ENCODE measurements at regions not wholly inside any gene's neighbourhood (a gene's known extent, or its start where the extent isn't known, plus 50 kb on each side); places are given as distances from the start of the nearest gene placed in this dataset.

GRCh38 chr21:25362375-25363267, 244.7 kb downstream of the MRPL39 start:
- Histone ChIP-seq H3K9me3 (ENCODE audit: low read length) (no peaks in the 10 kb centered on the region), H3K4me2 (ENCODE audit: low read length) (no peak overlapping the region), H3K27ac (ENCODE audit: low read length) (no peak overlapping the region), H3K27me3 (ENCODE audit: insufficient read depth, low read depth, low read length) (no peaks in the 10 kb centered on the region), H4K20me1 (ENCODE audit: insufficient read depth) (no peaks in the 10 kb centered on the region), H2AFZ (ENCODE audit: low read depth, low read length) (no peak overlapping the region), H3K9me2 (ENCODE audit: insufficient read depth, low read length) (no peaks in the 10 kb centered on the region), H3K9ac (ENCODE audit: low read length) (no peak overlapping the region), H3K4me3 (ENCODE audit: low read length) (no peak overlapping the region), H3K79me2 (replicated peaks; ENCODE audit: insufficient read depth, low read length) (no peaks in the 10 kb centered on the region), H3K36me3 (ENCODE audit: insufficient read depth, low read length) (no peaks in the 10 kb centered on the region), H3F3A (ENCODE audit: insufficient read depth, low read length, poor library complexity, severe bottlenecking) (no peaks in the 10 kb centered on the region)
- TF ChIP-seq RAD21 (conservative IDR thresholded peaks at IDR 0.05) (no peak), POLR2AphosphoS5 (IDR thresholded peaks at IDR 0.05) (no peak), SMC3 (conservative IDR thresholded peaks at IDR 0.05; ENCODE audit: poor library complexity) (no peak), EP300 (conservative IDR thresholded peaks at IDR 0.05; ENCODE audit: poor library complexity, severe bottlenecking) (no peak)
- TF ChIP-seq, protein P1, sequence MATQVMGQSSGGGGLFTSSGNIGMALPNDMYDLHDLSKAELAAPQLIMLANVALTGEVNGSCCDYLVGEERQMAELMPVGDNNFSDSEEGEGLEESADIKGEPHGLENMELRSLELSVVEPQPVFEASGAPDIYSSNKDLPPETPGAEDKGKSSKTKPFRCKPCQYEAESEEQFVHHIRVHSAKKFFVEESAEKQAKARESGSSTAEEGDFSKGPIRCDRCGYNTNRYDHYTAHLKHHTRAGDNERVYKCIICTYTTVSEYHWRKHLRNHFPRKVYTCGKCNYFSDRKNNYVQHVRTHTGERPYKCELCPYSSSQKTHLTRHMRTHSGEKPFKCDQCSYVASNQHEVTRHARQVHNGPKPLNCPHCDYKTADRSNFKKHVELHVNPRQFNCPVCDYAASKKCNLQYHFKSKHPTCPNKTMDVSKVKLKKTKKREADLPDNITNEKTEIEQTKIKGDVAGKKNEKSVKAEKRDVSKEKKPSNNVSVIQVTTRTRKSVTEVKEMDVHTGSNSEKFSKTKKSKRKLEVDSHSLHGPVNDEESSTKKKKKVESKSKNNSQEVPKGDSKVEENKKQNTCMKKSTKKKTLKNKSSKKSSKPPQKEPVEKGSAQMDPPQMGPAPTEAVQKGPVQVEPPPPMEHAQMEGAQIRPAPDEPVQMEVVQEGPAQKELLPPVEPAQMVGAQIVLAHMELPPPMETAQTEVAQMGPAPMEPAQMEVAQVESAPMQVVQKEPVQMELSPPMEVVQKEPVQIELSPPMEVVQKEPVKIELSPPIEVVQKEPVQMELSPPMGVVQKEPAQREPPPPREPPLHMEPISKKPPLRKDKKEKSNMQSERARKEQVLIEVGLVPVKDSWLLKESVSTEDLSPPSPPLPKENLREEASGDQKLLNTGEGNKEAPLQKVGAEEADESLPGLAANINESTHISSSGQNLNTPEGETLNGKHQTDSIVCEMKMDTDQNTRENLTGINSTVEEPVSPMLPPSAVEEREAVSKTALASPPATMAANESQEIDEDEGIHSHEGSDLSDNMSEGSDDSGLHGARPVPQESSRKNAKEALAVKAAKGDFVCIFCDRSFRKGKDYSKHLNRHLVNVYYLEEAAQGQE (IDR thresholded peaks at IDR 0.05; ENCODE audit: borderline replicate concordance) = no peak
- TF ChIP-seq, protein P2, sequence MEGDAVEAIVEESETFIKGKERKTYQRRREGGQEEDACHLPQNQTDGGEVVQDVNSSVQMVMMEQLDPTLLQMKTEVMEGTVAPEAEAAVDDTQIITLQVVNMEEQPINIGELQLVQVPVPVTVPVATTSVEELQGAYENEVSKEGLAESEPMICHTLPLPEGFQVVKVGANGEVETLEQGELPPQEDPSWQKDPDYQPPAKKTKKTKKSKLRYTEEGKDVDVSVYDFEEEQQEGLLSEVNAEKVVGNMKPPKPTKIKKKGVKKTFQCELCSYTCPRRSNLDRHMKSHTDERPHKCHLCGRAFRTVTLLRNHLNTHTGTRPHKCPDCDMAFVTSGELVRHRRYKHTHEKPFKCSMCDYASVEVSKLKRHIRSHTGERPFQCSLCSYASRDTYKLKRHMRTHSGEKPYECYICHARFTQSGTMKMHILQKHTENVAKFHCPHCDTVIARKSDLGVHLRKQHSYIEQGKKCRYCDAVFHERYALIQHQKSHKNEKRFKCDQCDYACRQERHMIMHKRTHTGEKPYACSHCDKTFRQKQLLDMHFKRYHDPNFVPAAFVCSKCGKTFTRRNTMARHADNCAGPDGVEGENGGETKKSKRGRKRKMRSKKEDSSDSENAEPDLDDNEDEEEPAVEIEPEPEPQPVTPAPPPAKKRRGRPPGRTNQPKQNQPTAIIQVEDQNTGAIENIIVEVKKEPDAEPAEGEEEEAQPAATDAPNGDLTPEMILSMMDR (IDR thresholded peaks at IDR 0.05; ENCODE audit: poor library complexity, severe bottlenecking) = no peak

DNA sequence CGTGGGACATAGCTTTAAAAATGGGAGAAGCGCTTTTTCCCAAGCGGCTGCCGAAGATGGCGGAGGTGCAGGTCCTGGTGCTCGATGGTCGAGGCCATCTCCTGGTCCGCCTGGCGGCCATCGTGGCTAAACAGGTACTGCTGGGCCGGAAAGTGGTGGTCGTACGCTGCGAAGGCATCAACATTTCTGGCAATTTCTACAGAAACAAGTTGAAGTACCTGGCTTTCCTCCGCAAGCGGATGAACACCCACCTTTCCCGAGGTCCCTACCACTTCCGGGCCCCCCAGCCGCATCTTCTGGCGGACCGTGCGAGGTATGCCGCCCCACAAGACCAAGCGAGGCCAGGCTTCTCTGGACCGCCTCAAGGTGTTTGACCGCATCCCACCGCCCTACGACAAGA, 245.5 kb downstream of the MRPL39 start:
- H3K9me2 ChIP-seq (ENCODE audit: insufficient read depth, low read length) = no peaks in the 10 kb centered on the region
- no peaks in the 10 kb centered on the region for H3F3A ChIP-seq (ENCODE audit: insufficient read depth, low read length, poor library complexity, severe bottlenecking)
- no peaks in the 10 kb centered on the region for H3K79me2 ChIP-seq (replicated peaks; ENCODE audit: insufficient read depth, low read length)

More for the DNA sequence above, 245.5 kb downstream of the MRPL39 start:
- no peak overlapping the region for H3K9ac ChIP-seq (ENCODE audit: low read length)
- H3K27me3 ChIP-seq (ENCODE audit: insufficient read depth, low read depth, low read length) = no peaks in the 10 kb centered on the region
- no peak overlapping the region for H3K4me3 ChIP-seq (ENCODE audit: low read length)
- TF ChIP-seq, protein P2 (IDR thresholded peaks at IDR 0.05; ENCODE audit: poor library complexity, severe bottlenecking) = no peak
- TF ChIP-seq TAF1 (IDR thresholded peaks at IDR 0.05; ENCODE audit: low read depth) = no peak
- TF ChIP-seq RAD21 (conservative IDR thresholded peaks at IDR 0.05) = no peak
- H2AFZ ChIP-seq (ENCODE audit: low read depth, low read length) = no peak overlapping the region
- no peak overlapping the region for H3K4me2 ChIP-seq (ENCODE audit: low read length)
- H3K36me3 ChIP-seq (ENCODE audit: insufficient read depth, low read length) = no peaks in the 10 kb centered on the region
- H4K20me1 ChIP-seq (ENCODE audit: insufficient read depth) = no peaks in the 10 kb centered on the region
- no peaks in the 10 kb centered on the region for H3K9me3 ChIP-seq (ENCODE audit: low read length)
- H3K27ac ChIP-seq (ENCODE audit: low read length) = no peak overlapping the region

All from neural cell (in vitro differentiated cells).